ENCODE measurements at regions not wholly inside any gene's neighbourhood (a gene's known extent, or its start where the extent isn't known, plus 50 kb on each side); places are given as distances from the start of the nearest gene placed in this dataset.
A peak's percentile ranks its signal among the peaks of the same experiment; 100 is the strongest.
"Not testable (repeated sequence)": the region's sequence is repeated elsewhere in the genome, so short reads cannot be mapped to it uniquely, and the experiment has no call there.

DNA sequence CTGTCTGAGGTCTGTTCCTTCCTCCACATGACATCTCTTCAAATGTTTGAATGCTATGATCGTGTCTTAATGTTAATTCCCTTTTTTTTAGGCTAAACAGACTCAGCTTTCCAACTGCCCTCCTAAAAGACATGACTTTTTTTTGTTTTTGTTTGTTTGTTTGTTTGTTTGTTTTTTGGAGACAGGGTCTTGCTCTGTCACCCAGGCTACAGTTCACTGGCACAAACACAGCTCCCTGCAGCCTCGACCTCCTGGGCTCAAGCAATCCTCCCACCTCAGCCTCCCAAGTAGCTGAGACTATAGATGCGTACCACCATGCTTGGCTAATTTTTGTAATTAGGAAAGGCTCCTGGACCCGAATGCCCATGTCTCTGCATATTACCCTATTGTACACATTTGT, 176.5 kb downstream of the ABCA8 start:
- no peak for DNase-seq

DNA sequence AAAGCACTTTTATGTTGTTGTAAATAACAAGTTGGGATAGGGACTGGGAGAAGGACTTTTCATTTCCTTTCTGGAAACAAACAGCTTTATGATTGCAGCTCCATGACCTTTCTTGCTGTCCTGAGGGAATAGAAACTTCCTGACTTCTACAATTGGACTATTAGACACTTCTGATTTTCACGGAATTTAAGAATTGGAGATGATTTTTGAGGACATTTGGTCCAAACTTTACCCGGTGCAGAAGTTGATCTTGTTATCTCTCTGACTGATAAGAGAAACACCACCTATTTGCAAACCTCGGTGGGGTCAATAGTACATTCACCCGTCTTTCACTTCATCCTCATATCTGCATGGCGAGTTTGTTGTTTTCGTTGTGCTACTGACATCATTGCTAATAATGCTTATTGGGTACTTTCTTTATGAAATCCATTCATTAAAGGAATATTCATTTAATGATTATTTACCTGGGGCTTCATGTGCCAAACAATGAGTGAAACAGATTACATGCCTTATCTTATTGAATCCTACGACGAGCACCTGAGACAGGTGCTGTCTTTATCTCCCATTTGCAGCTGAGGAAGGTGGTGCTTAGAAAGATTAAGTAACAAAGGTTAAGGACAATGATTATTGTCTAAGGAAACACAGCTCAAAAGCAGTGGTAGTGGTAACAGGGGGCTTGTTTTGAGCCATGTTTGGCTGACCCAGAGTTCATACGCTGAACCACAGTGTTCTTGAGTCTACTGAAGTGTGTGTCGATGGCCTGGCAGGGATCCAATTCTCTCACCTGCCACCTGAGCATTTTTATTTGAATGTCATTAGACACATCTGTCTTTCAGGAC, 176.9 kb upstream of the FAM20A start:
- DNase-seq, result no peak

DNA sequence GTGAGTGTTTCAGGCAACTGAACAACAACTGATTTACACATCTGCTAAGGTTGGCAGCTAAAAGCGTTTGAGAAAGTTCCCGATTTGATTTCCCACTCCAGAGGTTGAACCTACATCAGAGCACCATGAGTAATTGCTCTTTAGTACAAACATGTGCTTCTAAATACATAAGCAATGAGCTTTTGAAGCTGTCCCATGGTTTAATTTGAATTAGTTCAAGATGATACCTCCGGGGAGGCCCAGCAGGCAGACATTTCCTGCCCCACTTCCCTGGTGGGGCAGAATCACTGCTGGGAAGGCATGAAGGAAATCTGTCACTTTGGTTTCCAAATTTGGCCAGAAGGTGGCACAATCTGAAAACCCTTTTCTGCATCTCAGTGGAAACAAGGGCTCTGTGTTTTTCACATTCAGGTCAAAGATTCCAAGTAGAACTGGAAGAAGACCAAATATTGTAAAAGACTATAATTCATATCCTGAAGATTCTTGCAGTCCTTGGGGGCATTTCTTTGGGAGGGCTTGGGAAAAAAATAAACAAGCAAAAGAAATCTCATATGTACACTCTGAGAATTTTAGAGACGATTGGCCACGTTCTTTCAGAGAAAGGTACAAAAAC, 176.2 kb upstream of the FAM20A start:
- DNase-seq, result peak; percentile 19

DNA sequence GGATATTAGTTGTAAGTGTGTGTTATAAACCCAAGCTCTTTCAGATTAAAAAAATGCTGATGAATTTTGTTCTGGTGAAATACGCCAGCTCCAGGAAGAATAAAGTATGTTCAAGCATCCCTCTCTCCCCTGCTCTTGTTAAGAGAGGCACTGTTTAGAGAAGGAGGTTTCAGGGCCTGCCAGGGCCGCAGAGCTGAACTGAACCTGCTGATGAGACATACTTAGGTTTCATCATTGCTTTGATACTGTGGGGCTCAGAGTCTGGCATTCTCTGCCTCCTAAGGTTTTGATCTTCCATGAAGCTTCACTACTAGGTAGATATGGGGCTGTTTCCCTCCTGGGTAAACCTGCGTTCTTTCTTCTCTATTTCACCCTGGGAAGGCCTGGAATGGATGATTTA, 175.3 kb upstream of the FAM20A start:
- DNase-seq, result no peak

DNA sequence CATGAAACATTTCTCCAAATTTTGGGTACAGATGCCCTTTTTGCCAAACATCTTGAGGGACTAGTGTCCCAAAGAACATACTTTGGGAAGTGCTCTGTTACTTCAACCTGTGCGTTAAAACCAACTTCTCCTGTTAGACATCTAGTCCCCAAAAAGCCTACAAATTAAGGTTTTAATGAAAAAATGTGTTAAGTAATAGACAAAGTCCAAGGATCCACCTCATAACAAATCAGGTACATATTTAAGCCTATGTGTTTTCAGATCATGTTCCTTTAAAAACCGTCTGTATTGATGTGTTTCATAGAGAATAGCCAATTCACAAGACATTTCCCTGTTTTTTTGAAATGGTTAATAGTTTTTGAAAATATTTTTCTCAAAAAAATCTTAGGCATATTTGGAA, 174.8 kb upstream of the FAM20A start:
- no peak for DNase-seq

DNA sequence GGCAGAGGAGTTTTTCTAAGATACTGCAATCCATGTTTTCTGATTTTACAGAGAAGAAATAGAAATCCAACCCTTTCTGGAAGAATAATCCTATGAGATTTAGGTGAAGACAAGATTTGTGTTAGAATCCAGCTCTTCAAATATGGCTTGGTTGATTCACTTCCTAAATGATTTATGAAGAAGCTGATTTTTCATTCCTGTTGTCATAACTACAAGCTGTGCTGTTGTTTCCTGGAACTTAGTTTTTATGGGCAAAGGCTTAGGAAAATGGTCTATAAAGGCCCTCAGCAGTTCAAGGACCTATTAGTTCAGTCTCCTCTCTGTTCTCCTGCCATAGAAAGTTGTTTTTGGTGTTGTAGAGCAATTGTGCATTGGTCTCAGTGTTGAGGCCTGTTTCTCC, 174.2 kb upstream of the FAM20A start:
- DNase-seq, result no peak

DNA sequence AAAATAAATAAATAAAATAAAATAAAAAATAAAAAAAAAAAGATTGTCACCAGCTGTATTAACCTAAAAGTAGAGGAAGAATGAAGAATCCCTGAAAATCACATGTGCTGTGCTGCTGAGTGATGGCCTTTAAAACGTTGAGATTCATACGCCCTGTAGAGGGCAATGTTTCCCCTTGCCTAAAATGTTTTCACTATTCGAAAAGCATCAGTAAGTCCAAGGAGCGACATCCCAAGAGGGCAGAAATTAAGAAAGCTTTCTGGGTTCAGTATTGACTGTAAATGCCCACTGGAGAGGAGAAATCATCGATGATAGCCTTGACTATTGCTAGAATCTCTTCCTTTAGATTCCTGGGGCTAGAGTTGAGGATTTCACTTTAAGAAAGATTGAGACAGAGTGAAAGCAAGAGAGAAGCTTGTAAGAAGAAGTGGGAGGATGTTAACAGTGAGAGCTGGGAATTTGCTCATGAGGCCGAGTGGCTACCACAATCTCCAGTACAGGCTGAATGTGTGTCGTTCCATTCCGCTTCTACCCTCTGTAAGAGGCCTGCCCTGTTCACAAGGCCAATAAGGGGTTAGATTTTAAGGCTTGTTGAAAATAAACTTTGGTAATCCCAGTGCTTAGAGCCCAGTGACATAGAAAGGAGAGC, 170.8 kb upstream of the FAM20A start:
- DNase-seq, result no peak

DNA sequence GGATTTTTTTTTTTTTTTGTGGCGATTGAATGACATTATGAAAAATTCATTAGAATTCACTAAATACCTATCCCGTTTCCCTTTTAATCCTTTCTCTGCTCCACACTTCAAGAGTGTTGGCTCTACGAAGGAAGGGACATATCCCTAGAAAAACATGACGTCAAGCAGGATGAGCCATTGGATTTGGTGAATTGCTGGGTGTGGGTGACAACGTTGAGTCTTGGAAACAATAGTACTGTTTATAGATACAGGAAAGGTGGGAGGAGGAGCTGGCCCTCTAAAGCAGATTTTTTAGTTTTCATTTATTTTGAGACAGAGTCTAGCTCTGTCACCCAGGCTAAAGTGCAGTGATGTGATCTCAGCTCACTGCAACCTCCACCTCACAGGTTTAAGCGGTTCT, 167.6 kb upstream of the FAM20A start:
- DNase-seq, result no peak

DNA sequence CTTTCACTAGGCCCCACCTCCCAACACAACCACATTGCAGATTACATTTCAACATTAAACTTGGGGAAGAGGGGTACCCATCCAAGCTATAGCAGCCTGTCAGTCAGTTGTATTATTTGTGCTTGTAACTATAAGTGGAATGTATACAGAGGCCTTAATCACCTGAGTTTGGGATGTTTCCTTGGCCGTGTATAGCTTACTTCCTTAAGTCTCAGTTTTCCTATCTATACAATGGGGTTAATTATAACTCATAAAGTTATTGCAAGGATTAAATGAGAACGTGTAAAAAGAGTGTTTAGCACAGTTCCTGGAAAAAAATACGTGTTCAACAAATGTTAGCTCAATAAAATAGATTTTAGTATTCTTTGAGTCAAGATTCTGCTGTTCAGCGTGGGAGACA, 165.5 kb upstream of the FAM20A start:
- no peak for DNase-seq

DNA sequence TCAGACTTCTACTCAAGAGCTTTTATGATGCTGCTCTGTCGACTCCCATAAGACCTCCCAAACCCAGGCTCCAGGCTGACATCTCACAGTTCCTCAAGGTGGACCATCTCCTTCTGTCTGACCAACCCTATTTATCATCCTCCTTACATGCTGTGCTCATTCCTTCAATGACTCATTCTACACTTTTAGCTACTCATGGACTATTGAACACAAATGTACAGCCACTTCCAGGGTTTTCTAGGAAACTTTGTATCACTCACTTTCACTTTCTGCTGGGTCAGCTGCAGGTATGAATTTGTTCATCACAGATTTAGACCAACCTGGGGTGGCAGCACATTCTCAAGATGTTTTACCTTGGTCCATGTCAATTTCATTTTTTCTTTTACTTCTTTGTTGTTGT, 162.4 kb upstream of the FAM20A start:
- no peak for DNase-seq

DNA sequence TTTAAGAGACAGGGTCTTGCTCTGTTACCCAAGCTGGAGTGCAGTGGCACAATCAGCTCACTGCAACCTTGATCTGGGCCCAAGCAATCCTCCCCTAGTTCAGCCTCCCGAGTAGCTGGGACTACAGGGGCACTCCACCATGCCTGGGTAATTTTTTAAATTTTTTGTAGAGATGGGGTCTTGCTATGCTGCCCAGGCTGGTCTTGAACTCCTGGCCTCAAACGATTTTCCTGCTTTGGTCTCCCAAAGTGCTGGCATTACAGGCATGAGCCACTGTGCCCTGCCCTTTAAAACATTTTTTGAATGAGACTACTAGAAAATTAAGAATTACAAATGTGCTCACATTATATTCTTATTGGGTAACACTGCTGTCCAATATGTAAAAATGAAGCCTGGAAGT, 161.7 kb upstream of the FAM20A start:
- no peak for DNase-seq

DNA sequence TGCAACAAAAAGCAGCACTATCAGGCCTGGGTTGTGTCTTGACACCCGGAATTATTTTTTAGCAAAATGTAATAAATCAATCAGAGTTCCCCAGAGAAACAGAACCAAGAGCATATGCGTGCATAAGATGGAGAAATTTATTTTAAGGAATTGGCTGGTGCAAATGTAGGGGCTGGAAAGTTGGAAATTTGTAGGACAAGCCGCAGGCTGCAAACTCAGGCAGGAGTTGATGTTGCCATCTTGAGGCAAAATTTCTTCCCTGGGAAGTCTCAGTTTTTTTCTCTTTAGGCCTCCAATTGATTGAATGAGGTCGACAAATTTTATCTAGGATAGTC, 158.9 kb upstream of the FAM20A start:
- no peak for DNase-seq

DNA sequence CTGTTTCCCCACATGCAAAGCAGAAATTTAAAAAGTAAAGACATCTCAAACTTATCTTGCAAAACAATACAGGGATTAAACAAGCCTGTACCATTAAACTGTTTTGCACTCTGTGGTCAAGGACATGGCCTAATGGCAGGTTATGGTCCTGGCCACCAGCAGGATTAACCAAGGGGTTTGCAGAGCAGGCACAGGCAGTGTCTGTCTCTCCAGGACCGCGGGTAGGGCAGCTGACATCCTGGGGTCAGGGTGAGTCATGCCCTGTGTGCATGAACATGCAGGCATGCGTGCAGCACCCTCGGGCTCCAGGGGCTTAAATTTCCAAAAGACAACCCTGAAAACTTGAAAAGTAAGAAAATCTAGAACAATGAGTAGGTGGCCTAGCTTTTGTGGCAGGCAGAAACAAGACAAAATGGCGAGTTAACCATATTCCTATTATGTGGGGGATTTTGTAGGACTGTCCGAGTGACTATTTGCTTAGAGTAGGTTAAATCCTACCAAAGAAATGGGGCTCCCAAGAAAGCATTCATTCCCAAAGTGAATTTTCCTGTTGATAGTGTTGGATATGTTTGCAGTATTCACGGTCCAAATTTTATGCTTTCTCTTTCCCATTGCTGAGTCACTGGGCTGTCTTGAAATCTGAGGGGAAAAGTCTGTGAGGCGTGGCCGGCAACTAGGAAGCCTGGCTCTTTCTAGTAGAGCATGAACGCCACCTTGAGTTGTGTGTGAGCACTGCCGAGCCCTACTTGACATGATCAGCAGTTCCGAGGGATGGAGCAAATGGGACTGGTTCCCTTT, 158.4 kb upstream of the FAM20A start:
- DNase-seq, result peak; percentile 11

DNA sequence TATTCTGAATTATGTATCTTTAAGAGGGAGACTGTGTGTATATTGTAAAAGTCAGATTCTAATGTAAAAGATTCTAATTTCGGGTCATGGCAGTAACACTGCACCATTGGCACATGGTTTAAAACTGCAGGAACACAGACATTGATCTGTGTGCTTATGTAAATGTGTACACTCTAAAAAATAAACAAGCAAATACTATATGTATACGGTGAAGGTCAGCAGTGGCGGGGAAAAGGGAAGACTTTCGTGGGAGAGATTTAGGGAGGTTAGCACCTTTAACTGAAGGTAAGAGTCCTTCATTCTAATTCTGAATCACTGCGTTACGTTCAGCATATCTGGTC, 157.8 kb upstream of the FAM20A start:
- DNase-seq, result no peak

DNA sequence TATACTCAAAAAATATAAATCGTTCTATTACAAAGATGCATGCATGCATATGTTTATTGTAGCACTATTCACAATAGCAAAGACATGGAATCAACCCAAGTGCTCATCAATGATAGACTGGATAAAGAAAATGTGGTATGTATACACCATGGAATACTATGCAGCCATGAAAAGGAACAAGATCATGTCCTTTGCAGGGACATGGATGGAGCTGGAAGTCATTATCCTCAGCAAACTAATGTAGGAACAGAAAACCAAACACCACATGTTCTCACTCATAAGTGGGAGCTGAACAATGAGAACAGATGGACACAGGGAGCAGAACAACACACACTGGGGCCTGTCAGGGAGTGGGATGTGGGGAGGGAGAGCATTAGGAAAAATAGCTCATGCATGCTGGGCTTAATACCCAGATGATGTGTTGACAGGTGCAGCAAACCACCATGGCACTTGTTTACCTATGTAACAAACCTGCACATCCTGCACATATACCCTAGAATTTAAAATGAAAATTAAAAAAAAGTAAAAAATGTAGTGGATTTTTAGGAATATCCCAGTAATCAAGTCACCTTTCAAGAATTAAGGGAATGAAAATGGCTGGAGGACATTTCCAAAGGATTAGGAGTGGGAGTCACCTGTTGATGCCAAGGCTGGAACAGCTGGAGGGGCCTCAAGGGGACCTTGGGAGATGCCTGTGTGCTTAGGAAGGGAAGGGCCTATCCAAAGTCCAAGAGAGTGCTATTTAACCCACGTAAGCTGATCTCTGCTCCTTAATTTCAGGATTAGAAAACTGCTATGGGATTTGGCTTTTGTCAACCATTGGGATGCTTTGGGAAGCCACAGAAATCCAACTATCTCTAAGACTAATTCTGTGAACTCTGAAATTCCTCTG, 156.9 kb upstream of the FAM20A start:
- not testable (repeated sequence) for DNase-seq

DNA sequence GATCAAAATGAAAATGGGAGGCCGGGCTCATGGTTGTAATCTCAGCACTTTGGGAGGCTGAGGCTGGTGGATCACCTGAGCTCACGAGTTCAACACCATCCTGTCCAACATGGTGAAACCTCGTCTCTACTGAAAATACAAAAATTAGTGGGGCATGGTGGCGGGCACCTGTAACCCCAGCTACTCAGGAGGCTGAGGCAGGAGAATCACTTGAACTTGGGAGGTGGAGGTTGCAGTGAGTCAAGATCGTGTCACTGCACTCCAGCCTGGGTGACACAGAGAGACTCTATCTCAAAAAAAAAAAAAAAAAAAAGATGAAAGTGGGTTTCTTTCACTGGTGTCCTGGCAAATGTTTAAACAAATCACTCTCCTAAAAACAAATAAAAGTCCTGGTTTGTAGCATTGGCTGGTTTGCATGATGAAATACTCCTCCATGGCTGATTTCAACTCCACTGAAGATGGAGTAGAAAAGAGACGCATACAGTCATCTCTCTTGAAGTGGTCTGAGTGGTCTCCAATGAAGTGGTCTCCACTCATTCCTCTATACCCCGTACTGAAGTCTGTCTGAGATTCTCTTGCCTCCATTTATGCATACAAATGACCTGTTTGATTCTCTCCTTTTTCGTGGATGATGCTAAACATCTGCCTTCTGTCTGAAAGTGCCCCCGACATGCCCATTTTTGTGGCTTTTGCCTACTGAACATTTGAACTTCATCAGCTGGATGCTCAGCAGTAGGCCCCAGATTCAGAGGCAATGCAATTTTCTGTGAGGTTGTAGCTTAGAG, 153.0 kb upstream of the FAM20A start:
- no peak for DNase-seq

DNA sequence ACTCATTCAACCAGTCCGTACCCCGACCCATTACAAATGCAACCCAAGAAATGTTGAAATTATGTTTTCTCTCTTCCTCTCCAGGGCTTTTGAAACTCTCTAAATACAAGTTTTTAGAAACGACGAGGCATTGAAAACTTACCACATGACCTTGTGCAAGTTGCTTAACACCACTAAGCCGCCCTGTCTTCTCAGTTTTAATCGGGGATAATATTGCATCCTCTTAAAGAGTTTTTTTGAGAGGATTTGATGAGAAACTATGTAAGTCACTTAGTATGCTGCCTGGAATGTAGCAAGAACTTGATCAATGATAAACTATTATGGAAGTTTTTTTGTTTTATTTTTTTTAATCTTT, 149.0 kb upstream of the FAM20A start:
- no peak for DNase-seq

DNA sequence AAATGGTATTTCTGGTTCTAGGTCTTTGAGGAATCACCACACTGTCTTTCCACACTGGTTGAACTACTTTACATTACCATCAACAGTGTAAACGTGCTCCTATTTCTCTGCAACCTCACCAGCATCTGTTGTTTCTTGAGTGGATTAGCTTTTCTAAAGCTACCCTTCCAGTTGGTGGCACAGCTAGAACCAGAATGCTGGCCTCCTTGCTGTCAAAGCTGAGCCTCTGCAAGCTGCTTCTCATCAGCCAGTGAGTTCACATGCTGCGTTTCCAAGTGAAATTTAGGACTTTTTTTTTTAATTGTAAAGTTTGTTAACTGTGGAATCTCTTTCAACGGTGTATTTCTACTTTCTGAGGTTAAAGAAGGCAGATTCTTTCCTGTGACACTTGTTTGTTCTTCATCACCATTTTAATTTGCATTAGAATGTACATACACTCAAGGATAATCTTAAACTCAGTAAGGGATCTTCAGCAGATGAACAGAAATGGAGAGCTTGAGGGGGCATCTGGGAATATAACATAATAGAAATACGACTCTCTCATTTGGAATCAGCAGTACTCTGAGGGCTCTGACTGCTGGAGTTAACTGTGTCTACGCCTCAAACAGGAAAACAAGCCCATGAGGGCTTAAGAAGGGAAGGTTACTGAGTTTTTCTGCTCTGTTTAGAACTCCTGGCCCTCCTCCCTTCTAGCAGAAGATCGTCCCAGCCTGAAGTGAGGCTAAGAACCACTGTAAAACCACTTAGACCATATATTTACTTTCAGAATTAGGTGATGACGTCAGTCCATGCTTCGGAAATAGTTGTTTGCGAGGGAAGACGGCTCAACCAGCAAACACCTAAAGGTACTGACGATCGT, 148.4 kb upstream of the FAM20A start:
- DNase-seq, result no peak

DNA sequence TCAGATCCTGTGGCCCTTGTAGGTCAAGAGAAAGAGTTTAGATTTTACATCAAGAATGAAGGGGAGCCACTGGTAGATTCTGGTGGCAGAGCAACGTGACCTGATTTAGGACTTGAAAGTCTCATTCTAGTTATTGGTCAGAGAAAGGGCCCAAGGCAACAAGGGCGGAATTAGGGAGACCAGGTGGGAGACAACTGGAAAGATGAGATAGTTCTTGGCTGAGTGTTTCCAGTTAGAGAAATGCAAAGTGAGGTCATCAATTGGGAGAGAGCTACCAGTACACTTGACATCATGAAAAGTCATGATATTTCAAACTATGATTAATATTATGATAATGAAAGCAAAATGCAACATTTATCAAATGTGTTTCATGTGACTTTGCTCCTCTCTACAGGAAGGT, 147.2 kb upstream of the FAM20A start:
- no peak for DNase-seq

DNA sequence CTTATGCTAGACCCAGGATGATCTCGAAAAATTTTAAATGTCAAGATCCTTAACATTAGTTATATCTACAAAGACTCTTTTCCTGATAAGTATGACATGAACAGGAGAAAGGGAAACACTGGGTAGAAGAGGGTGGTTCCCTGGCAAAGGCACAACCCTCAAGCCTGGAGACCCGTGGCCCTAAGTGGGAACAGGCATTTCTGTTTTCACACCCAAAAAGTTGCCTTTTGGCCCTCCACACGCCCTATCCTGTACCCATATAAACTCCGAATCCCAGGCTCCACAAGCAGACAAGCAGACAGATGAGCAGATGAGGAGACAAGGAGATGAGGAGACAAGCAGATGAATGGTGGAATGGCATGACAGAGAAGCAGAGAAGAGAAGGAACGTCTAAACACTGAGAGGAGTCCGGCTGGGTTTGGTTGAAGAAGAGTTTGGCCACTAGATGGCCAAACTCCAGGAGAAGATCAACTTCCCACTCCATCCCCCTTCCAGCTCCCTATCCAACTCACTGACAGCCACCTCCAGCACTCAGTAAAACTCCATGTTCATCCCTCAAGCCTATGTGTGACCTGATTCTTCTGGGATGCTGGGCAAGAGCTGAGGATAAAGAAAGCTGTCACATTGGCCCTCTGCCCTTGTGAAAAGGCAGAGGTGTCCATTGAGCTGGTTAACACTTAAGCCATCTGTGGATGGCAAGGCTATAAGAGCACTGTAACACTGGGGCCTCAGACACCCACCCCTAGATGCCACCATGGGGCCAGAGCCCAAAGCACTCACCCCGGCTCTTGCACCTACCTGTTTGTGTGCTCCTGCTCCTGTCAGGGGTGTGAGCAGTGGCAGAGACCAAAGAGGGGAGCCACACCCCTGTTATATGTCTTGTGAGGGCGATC, 139.6 kb upstream of the FAM20A start:
- DNase-seq, result no peak
